NCI-H510A treated with DMSO at 0.1 percent for 48 hours (cell line): ENCODE measurements at regions not wholly inside any gene's neighbourhood (a gene's known extent, or its start where the extent isn't known, plus 50 kb on each side); places are given as distances from the start of the nearest gene placed in this dataset.

ENCODE experiments used
- DNase-seq: peaks from one replicate; lab custom pipeline; 2025; lab: John Stamatoyannopoulos, UW

GRCh38 chr19:30634131-30634830, 262.1 kb downstream of the ZNF536 start:
- DNase-seq = no peak

GRCh38 chr19:30631033-30631370, 258.8 kb downstream of the ZNF536 start:
- DNase-seq = no peak

GRCh38 chr19:30630289-30631032, 258.3 kb downstream of the ZNF536 start:
- DNase-seq = no peak

GRCh38 chr19:30629086-30629485, 256.9 kb downstream of the ZNF536 start:
- DNase-seq = no peak

- no peak for DNase-seq
Observed at GRCh38 chr19:30626626-30626966, 254.4 kb downstream of the ZNF536 start.

- no peak for DNase-seq
Observed at GRCh38 chr19:30625947-30626625, 253.9 kb downstream of the ZNF536 start.

- DNase-seq = no peak
Observed at GRCh38 chr19:30622276-30622675, 250.1 kb downstream of the ZNF536 start.

GRCh38 chr19:30621326-30621920, 249.2 kb downstream of the ZNF536 start:
- DNase-seq = no peak

GRCh38 chr19:30620354-30620753, 248.2 kb downstream of the ZNF536 start:
- DNase-seq = no peak

GRCh38 chr19:30609656-30610270, 237.6 kb downstream of the ZNF536 start:
- DNase-seq = no peak

- no peak for DNase-seq
Observed at GRCh38 chr19:30608471-30608870, 236.3 kb downstream of the ZNF536 start.
